ENCODE measurements at regions not wholly inside any gene's neighbourhood (a gene's known extent, or its start where the extent isn't known, plus 50 kb on each side); places are given as distances from the start of the nearest gene placed in this dataset.

GRCh38 chr19:28021259-28022185 is 1191.4 kb downstream of the UQCRFS1 start:
- TF ChIP-seq CTCF (IDR thresholded peaks at IDR 0.05; ENCODE audit: insufficient read depth, low read length, severe bottlenecking): no peak
- Histone ChIP-seq H3K36me3 (ENCODE audit: control insufficient read depth, insufficient read depth, low read length) (no peaks in the 10 kb centered on the region), H3K4me3 (ENCODE audit: low read depth, low read length) (no peak overlapping the region), H3K27me3 (ENCODE audit: control insufficient read depth, insufficient read depth, low read length) (no peaks in the 10 kb centered on the region)
- DNase-seq (ENCODE audit: low read depth) (no peak), FAIRE-seq (no peak)

- no peak for DNase-seq (ENCODE audit: low read depth)
- TF ChIP-seq CTCF (IDR thresholded peaks at IDR 0.05; ENCODE audit: insufficient read depth, low read length, severe bottlenecking): no peak
- H3K36me3 ChIP-seq (ENCODE audit: control insufficient read depth, insufficient read depth, low read length): no peaks in the 10 kb centered on the region
- FAIRE-seq: no peak
- no peak overlapping the region for H3K4me3 ChIP-seq (ENCODE audit: low read depth, low read length)
- H3K27me3 ChIP-seq (ENCODE audit: control insufficient read depth, insufficient read depth, low read length): no peaks in the 10 kb centered on the region
Measured at GRCh38 chr19:28020619-28021258, 1192.2 kb downstream of the UQCRFS1 start.

GRCh38 chr19:28019901-28020300 is 1193.0 kb downstream of the UQCRFS1 start:
- no peaks in the 10 kb centered on the region for H3K27me3 ChIP-seq (ENCODE audit: control insufficient read depth, insufficient read depth, low read length)
- no peaks in the 10 kb centered on the region for H3K36me3 ChIP-seq (ENCODE audit: control insufficient read depth, insufficient read depth, low read length)
- no peak overlapping the region for H3K4me3 ChIP-seq (ENCODE audit: low read depth, low read length)
- FAIRE-seq: peak; percentile 93
- DNase-seq (ENCODE audit: low read depth): no peak
- TF ChIP-seq CTCF (IDR thresholded peaks at IDR 0.05; ENCODE audit: insufficient read depth, low read length, severe bottlenecking): no peak

- peak; percentile 55 for FAIRE-seq
- TF ChIP-seq CTCF (IDR thresholded peaks at IDR 0.05; ENCODE audit: insufficient read depth, low read length, severe bottlenecking): no peak
- Histone ChIP-seq H3K27me3 (ENCODE audit: control insufficient read depth, insufficient read depth, low read length) (no peaks in the 10 kb centered on the region), H3K36me3 (ENCODE audit: control insufficient read depth, insufficient read depth, low read length) (no peaks in the 10 kb centered on the region), H3K4me3 (ENCODE audit: low read depth, low read length) (no peak overlapping the region)
- no peak for DNase-seq (ENCODE audit: low read depth)
Measured at GRCh38 chr19:28019371-28019770, 1193.6 kb downstream of the UQCRFS1 start.

- DNase-seq (ENCODE audit: low read depth) (no peak), FAIRE-seq (no peak)
- H3K27me3 ChIP-seq (ENCODE audit: control insufficient read depth, insufficient read depth, low read length): no peaks in the 10 kb centered on the region
- no peak overlapping the region for H3K4me3 ChIP-seq (ENCODE audit: low read depth, low read length)
- H3K36me3 ChIP-seq (ENCODE audit: control insufficient read depth, insufficient read depth, low read length): no peaks in the 10 kb centered on the region
- TF ChIP-seq CTCF (IDR thresholded peaks at IDR 0.05; ENCODE audit: insufficient read depth, low read length, severe bottlenecking): no peak
Measured at GRCh38 chr19:28018499-28018898, 1194.5 kb downstream of the UQCRFS1 start.

All from bronchial epithelial cell (primary cell).